Activated CD8-positive, alpha-beta memory T cell treated with anti-CD3 and anti-CD28 coated beads, Interleukin-2, amount 50 U/mL, for 4 hours (primary cell): ENCODE measurements at regions not wholly inside any gene's neighbourhood (a gene's known extent, or its start where the extent isn't known, plus 50 kb on each side); places are given as distances from the start of the nearest gene placed in this dataset.
A peak's percentile ranks its signal among the peaks of the same experiment; 100 is the strongest.

Experiments
- DNase-seq: peaks from one replicate; pipeline ENCODE4 v3.0.0-alpha.2; 2020

DNA sequence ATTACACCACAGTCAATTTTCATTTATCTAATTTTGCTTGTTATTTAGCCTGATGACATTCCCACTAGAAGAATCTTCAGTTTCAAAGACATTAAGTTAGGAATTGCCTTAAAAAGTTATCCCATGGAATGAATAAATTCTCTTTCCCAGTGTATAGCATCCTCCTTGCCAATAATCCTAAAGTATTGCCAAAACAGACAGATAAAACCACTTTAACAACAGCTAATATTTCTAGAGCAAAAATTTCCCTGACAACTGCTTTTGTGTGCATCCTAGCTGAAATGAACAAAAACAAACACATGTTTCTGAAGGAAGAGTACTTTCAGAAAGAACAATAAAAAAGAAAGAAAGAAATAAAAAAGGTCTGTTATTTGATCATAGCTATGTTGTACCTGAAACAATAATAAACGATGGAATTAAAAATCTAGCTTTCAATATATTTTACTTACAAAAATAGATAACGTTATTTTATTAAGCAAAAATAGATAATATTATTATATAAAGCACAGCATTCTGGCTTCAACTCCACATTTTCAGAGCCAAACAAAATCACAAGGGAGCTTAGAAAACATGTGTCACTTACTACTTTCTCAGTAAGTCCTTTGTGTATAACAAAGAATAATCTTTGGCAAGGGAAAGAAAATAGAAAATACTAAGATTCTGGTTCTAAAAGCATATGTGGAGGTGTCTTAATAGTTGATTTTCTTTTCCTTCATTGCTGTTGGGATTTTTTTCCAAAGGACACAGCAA, 939.0 kb upstream of the CRIM1 start:
- no peak for DNase-seq

DNA sequence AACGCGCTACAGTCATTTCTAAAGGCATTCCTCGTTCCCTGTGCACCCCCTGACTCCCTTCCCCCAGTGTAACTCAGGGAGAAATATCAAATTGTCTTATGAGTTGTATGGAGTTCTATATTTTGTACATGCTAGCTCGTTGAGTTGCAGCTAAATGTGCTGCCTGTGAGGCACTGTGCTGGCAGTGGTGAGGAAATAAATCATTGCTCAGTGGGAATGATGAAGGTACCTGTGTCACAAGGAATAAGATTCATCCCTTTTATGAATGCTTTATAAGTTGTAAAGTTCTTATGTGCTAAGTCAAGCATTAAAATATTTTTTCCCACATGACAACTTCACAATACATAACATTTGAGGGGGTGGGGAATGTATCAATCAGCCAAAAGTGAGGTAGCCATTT, 939.6 kb upstream of the CRIM1 start:
- no peak for DNase-seq

DNA sequence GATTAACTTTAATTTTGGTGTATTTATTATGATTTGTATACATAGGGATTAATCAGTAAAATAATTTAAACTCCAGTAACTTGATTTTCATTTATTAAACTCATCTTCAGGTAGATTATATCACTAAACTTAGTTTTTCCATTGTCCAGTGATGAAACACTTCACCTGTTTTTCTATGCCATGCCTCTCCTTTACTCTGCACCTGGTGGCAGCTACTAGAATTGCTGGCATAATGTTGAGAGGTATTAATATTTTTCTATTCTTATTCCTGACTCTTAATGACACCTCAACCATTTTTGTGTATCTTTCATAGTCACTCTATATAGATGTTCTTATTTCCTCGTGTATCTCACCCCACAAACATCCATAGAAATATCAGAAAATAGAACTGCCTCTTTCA, 940.3 kb upstream of the CRIM1 start:
- DNase-seq: no peak

DNA sequence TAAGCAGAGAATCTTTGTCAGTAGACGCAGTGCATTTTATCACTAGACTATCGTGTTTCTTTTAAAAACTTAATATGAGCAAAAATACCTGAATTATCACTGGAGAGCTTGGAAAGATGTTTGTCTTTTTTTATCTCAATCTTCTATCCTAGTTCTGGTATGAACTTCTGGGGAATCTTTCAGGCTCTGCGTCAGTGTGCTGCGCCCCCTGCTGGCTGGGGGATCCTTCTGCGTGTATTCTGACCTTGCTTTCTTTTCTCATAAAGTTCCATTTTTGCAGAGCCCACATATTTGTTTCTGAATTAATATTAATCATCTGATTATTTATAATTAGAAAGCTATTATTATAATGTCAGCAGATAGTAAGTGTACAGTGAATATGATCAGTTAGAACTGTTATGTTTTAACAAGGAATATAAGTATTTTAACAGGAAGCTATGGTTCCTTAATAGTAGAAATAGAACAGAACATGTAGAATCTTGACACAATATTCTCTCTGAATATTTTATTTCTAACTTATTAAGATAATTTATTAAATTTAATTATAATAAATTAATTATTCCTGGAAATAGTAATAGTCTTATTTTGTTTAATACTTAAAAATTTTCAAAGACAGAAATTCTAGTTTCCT, 945.0 kb upstream of the CRIM1 start:
- peak; percentile 26 for DNase-seq

DNA sequence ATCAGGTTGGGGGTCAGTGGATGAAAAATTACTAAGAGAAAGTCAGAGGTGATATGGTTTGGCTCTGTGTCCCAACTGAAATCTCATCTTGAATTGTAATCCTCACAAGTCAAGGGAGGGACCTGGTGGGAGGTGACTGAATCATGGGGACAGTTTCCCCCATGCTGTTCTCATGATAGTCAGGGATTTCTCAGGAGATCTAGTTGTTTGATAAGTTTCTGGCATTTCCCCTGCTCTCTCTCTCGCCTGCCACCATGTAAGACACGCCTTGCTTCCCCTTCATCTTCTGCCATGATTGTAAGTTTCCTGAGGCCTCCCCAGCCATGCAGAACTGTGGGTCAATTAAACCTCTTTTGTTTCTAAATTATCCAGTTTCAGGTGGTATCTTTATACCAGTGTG, 945.8 kb upstream of the CRIM1 start:
- no peak for DNase-seq

DNA sequence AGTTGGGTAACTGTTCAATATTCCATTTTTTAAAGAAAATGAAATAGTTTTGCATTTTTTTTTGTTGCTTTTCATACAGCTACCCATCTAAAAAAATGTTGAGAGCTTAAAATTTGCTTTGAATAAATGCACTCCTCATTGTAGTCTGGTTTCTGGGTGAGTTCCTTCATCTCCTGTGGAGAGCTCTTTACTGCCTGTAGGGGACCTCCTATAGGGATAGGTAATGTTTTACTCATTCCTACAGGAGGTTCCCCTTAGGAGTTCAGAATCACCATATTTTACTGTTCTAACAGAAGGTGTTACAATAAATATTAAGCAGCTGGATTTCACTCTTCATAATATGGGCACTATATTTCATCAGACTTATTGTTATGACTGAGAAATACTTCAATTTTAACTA, 947.3 kb upstream of the CRIM1 start:
- no peak for DNase-seq

DNA sequence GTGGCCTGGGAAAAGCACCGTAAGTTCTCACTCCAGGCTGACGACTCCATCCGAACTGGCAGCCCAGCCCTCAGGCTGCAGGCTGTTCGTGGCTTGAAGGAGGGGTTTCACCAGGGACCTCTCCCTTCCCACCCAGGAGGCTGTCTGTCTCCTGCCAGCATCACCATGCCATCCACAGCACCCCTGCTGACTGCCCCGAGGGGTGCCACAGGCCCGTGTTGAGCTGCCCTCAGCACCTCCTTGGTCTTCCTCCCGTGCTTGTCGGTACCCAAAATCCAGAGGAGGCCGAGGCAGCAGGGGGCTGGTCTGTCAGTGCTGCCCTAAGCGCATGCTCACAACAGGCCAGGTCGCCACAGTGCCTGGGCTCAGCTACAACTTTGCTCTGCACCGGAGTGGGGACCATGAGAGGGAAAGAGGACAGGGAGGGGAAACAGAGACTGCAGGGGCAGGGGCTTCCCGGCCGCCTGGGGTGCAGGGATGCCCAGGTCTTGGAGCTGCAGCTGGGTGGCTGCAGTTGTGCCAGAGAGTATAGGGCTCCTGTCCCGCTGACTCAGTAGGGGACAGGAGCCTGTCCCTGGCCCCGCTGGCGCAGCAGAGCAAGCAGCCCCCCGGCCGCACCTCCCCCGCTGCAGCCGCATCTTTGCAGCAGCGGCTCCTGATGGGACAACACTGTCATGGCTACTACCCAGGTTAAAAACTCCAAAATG, 963.7 kb upstream of the CRIM1 start:
- no peak for DNase-seq

DNA sequence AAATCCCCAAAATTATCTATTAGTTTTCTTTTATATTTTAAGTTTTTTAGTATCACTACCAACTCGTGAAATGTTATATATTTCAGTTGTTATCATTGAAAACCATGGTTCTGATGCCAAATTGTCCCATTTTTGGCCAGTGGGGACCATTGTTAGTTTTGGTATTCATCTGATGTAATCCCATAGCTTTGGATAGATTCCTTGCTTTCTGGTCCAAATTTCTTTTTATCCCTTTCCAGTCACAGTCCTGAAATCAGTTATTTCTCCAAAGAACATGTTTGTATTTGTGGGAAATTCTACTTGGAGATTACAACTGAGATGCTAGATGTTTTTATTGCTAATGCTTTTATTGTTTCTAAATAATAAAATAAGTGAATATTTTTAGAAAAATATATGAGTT, 976.8 kb upstream of the CRIM1 start:
- no peak for DNase-seq

DNA sequence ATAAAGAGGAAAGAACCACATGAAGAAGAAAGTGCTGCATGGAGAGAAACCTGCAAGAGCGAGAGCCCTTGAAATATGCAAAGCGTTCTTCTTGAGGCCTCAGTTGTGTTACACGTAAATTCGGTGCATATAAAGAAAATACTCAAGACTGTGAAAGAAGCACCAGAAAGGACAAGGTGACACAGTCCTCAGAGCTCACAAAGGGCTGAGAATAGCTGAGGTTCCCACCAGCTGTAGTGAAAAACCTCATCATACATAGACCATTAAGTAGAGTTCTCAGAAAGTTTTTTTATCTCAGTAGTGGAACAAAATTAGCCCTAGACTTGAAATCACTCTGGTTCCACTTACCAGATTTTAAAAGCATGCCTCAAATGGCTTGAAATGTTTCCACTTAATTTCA, 980.7 kb upstream of the CRIM1 start:
- no peak for DNase-seq

DNA sequence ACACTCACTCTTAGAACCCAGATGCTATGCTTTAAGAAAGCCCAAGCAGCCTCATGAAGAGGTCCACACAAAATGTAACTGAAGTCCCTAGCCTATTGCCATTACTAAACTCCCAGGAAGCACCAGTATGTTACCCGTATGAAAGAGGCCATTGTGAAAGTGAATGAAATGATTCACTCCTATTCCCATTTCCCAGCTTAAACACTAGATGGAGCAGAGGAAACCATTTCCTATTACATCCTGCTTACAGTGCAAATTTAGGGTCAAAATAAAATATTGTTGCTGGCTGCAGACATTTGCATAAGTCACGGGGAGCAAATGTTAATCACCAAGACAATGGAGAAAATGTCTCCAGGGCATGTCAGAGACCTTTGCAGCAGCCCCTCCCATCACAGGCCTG, 989.7 kb upstream of the CRIM1 start:
- no peak for DNase-seq

DNA sequence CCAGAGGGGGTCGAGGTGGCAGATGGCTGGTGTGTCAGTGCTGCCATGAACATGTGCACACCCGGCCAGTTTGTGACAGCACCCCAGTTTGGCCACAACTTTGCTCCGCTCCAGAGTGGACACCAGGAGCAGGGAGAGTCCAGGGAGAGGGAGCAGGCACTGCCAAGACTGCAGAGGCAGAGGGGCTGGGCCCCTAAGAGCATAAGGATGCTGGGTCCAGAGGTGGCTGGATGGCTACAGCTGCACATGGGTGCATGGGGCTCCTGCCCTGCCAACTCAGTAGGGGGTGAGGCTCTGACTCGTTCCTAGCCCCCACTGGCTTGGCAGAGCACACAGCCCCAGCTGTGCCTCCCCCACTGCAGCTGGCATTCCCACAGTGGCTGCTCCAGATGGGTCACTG, 999.2 kb upstream of the CRIM1 start:
- no peak for DNase-seq

DNA sequence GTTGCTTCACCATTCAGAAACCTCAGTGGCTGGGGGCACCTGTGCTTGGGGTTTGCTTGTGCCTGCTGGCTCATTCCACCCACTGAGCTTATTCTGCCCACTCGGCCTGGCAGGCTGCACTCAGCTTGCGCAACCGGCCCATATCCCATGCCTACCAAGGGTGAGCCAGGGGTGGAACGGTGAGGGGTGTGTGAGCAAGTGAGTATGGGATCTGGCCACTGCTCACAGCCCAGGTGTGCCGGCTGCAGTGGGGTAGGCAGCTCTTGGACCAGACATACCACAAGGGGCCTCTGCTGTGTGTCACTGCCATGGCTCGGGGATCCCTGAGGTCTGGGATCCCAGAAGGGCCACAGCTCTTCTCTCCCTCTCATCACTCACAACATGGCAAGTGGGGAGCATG, 1000.5 kb upstream of the CRIM1 start:
- no peak for DNase-seq

DNA sequence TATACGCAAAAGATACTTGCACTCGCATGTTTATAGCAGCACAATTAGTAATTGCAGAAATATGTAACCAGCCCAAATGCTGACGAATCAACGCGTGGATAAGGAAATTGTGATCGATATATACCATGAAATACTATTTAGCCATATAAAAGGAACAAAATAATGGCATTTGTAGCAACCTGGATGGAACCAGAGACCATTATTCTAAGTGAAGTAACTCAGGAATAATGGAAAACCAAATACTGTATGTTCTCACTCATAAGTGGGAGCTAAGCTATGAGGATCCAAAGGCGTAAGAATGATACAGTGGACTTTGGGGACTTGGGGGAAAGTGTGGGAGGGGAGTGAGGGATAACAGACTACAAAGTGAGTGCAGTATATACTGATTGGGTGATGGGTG, 1008.0 kb upstream of the CRIM1 start:
- no peak for DNase-seq

DNA sequence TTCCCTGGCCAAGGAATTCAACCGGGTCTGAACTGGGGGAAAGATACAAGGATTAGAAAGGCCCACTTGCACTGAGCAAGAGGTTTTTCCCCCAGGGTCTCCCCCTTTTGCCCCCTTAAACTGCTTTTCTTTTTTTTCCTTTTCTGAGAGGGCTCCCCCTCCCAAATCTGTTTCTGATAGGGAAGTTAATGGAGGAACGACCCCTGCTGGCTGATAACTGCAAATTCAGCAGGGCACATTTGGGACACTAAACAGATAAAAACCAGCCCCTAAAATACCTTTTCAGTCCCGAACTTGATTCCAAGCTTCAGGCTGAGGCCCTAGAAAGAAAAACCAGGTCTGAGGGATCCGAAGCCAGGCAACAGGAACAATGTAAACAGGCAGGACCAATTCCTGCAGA, 1012.4 kb upstream of the CRIM1 start:
- no peak for DNase-seq

DNA sequence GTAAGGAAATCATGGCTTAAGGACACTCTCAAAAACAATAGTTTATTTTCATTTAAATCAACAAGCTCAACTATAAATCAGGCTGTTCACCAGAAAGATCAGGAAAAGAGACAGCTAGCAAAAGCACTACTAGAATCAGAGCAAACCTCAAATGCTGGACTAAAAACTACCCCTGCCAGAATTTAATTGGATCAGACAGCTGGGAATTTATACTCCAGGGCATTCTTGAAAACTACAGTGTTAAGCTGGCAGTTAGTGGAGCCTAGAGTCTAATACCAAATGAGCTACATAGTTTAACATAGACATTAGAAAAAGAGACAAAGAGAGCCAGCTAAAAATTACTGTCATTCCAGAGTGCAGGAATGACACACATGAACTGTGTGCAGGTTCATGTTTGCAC, 1016.4 kb upstream of the CRIM1 start:
- DNase-seq: no peak

DNA sequence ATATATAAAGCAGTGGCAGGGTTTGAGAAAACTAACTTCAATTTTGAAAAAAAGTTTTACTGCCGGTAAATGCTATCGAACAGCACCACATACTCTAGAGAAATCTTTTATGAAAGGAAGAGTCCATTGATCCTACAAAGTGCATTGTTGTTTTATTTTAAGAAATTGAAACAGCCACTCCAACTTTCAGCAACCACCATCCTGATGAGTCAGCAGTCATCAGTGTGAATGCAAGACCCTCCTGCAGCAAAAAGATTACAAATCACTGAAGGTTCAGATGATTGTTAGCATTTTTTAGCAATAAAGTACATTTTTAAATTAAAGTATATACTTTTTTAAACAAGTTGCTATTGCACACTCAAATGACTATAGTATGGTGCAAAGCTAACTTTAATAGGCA, 1017.7 kb upstream of the CRIM1 start:
- no peak for DNase-seq

DNA sequence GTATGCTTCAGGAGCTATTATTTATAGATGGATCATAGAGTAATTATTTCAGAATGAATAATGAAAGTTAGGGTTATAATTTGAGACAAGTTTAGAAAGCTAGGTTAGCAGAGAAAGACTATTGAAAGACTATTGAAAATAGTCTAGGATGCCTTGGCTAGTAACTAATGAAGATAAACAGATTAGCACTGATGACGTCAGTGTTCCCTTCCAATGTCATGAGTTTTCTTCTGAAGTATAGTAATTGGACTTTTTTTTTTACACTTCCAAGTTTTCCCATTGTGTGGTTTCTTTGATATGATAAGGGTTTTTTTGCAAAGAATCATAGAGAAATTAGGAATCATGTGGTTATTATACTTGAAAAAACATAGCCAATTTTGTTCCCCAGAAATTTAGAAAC, 1041.5 kb upstream of the CRIM1 start:
- DNase-seq: no peak

DNA sequence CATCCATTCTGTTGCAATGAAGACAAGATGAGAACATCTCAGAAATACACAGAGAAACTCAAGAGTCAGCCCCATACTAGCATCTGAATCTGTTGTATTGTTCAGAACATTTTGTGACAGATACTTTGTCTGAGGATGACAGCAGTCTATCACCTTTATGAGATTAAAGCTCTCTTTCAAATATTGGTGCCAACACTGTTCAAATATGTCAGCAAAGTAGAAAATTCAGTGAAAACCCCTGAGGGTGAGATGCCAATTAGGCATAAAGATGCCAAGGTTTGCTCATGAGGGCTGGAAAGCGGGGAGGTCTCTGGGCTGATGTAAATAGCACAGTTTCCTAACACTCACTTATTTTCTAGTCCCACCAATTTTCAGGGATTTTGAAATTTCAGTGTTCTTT, 1054.2 kb upstream of the CRIM1 start:
- DNase-seq: no peak

DNA sequence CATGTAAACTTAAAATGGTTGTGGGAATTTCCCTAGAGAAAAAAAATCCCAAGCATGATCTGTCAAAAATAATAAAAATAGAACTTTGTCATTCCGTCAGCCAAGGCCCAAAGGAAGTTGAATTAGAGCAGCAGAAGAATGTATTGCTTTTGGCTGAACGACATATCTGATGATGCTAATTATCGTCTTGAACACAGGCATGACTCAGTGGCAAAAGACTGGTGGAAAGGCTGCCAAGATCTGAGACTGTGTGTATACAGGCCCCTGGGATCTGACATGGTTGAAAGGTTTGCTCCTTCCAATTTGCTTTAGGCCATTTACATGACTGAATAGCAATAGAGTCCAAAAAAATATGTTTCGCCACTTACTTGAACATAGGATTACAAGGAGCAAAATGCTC, 1057.1 kb upstream of the CRIM1 start:
- no peak for DNase-seq

DNA sequence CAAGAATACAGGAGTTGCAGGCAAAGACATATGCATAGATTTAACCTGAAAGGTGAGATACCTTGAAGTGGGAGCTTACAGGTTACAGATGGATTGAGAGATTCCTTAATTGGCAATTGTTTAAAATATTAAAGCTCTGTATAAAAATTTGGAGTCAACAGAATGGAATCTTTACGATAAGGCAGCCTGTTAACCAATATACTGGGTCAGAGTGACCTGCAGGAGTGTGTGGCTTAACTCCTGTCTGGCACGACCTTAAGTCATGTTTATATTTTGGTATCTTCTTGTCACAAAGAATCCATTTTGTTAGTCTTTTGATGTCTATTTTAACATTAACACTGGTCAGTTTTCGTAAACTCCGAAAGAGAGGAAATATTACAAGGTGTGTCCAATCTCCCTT, 1058.2 kb upstream of the CRIM1 start:
- no peak for DNase-seq

DNA sequence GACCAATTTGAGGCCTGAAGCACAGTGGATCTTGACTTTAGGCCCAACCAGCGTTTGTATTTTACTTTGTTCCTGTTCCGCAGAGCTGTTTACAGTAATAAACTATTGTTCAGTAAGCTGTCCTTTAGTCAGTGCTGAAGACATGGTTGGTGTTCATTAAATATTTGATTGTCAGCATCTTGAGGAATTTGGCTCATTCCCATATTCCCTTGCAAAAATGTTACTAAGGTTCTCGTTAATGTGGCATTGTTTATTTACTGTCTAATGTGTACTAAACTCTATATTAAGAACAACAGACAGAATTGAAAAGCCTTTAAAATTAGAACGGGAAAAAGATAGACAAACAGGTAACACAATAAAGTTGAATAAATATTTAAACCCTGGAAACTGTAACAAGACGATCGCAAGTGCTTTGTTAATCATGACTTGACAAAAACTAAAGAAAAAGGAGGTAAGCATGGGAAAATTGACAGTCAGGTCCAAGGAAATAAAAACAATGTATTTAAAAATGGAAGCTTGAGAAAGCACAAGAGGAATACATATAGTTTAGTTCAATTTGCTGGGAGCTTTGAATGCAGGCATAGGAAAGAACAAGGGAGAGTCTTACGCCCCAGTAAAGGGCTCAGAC, 1060.8 kb upstream of the CRIM1 start:
- DNase-seq: no peak

DNA sequence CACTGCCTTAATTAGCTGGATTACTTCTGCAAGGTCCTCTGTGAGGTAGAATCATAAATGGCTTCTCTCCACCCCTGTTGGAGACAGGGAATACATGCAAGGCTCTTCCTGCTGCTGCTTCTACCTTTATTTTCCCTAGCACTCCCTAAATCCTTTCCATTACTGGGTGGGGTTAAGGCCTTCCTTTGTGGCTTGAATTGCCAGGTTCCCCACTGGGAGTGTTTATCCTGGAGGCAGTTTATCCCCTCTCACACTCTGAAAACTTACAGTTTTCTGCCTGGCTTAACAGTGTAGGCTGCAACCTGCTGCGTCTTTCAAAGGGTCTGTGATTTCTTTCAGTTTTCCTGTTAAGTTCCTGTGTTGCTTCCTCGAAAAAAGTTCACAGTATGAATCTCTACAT, 1062.3 kb upstream of the CRIM1 start:
- DNase-seq: no peak

DNA sequence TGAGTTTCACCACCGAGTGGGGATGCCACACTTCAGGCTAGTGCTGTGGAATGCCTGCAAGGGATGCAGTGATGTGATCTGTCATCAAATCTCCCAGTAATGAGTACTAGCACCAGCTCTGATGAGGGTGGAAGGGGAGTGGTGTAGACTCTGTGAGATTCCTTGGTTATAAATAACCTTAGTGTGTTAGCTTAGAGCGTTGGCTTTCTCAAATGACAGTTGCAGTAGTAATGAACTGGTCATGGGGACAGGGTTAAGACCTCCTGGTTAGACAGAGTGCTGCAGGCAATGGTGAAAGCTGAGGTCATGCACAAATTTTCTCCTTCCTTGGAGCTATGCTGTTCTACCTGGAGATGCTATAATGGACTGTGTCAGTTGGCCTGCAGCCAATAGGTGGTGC, 1063.4 kb upstream of the CRIM1 start:
- DNase-seq: no peak

DNA sequence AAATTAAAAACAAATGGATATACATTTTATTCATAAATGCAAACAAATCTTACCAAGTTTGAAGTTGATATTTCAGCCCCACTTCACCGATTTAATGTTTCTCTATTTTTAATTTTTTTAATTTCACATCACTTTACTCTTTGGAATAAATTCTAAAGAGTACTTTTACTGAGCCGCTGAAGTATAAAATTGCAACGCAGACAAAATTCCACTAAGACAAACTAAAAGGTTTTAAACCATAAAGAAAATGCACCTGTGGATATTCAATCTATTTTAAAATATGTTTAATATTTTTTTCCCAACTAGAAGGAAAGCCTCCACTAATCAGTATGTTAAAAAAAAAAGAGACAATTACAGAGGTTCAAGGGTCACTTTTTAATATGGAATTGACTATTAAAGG, 1073.9 kb upstream of the CRIM1 start:
- no peak for DNase-seq
